Prostate gland (tissue), 2 donors: ENCODE measurements at regions not wholly inside any gene's neighbourhood (a gene's known extent, or its start where the extent isn't known, plus 50 kb on each side); places are given as distances from the start of the nearest gene placed in this dataset.

ENCODE experiments used
- DNase-seq: peaks from one replicate; pipeline ENCODE4 v3.0.0-alpha.2; 2019; ENCODE audit warnings: low spot score
- H3K27ac ChIP-seq, 2 donors: fragments of 200-600 bp; sonication (generic); 2 replicates each; pipeline ENCODE4 v1.5.1; 2017 to 2019
- H3K27me3 ChIP-seq: fragments of 200-600 bp; sonication (generic); replicated peaks from 2 replicates; pipeline ENCODE4 v1.5.1; 2019; ENCODE audit not compliant: insufficient read depth
- H3K36me3 ChIP-seq, 2 donors: fragments of 200-600 bp; sonication (generic); 1 replicate in 1 of 2; 2 replicates in 1 of 2; pipeline versions ENCODE4 v1.5.1 to v1.8.1; 2017 to 2019
- H3K4me1 ChIP-seq: fragments of 200-600 bp; sonication (generic); replicated peaks from 2 replicates; pipeline ENCODE4 v1.5.1; 2019
- H3K4me3 ChIP-seq, 2 donors: fragments of 200-600 bp; sonication (generic); 2 replicates each; pipeline ENCODE4 v1.5.1; 2017 to 2019
- H3K9me3 ChIP-seq: fragments of 200-600 bp; sonication (generic); 2 replicates; pipeline ENCODE4 v1.5.1; 2017
- POLR2A ChIP-seq: fragments of 450-650 bp; IDR thresholded peaks from one replicate; pipeline ENCODE4 v1.6.1; 2016; ENCODE audit warnings: antibody characterized with exemption, mild to moderate bottlenecking
- POLR2AphosphoS5 ChIP-seq: sonication (generic); formaldehyde crosslinking; IDR thresholded peaks from one replicate; pipeline ENCODE4 v1.6.1; 2017; ENCODE audit warnings: antibody characterized with exemption
- WGBS: methylation state at CpG from one replicate; pipeline ENCODE4 v1.1.5; 2018; 5-methylcytosine and 5-hydroxymethylcytosine counted together
- intact Hi-C: fragments of 100-400 bp; cut with DNase I; formaldehyde crosslinking; loops from one replicate; pipeline ENCODE4 v1.14.2; 2022
- TF ChIP-seq, protein P1 (sequence below), 4 experiments: fragments of 200-600 bp in 2 of 4; fragments of 450-650 bp in 2 of 4; sonication (generic) in 2 of 4; IDR thresholded peaks; 1 replicate in 3 of 4; 2 replicates in 1 of 4; pipeline ENCODE4 v1.5.1; 2016 to 2019; ENCODE audit warnings: antibody characterized with exemption in 4 of 4, mild to moderate bottlenecking in 2 of 4, moderate library complexity in 2 of 4

DNA sequence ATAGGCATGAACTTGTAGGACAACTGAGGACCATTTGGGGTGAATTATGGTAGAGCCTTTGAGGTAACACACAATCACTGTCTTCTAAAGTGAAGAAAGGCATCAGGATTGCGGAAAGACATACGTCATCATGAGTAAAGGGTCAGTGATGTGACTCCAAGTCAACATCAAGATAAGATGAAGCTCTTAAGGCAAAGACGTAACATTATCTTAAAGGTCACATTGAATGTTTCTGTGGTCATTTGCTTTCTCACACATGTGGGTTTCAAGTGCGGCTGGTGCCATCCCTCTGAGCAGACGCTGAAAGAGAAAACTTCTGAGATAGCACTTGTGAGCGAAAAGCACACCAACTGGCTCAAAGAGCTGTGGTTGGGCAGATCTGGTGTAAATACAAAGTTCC lies 63.3 kb upstream of the GRAMD2B start:
- H3K27me3 ChIP-seq = no peaks in the 10 kb centered on the region
- H3K36me3 ChIP-seq = no peaks in the 10 kb centered on the region
- TF ChIP-seq POLR2AphosphoS5 (no peak), POLR2A (no peak)
- TF ChIP-seq, protein P1, sequence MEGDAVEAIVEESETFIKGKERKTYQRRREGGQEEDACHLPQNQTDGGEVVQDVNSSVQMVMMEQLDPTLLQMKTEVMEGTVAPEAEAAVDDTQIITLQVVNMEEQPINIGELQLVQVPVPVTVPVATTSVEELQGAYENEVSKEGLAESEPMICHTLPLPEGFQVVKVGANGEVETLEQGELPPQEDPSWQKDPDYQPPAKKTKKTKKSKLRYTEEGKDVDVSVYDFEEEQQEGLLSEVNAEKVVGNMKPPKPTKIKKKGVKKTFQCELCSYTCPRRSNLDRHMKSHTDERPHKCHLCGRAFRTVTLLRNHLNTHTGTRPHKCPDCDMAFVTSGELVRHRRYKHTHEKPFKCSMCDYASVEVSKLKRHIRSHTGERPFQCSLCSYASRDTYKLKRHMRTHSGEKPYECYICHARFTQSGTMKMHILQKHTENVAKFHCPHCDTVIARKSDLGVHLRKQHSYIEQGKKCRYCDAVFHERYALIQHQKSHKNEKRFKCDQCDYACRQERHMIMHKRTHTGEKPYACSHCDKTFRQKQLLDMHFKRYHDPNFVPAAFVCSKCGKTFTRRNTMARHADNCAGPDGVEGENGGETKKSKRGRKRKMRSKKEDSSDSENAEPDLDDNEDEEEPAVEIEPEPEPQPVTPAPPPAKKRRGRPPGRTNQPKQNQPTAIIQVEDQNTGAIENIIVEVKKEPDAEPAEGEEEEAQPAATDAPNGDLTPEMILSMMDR (IDR thresholded peaks at IDR 0.05) = no peak
- no peaks in the 10 kb centered on the region for H3K9me3 ChIP-seq
- 91% methylated on average over 6 of the region's 6 CpGs for WGBS
- H3K27ac ChIP-seq = no peak overlapping the region
- H3K4me3 ChIP-seq = no peak overlapping the region
- intact Hi-C loops = no loop called here
- DNase-seq = no peak
- H3K4me1 ChIP-seq = no peaks in the 10 kb centered on the region

DNA sequence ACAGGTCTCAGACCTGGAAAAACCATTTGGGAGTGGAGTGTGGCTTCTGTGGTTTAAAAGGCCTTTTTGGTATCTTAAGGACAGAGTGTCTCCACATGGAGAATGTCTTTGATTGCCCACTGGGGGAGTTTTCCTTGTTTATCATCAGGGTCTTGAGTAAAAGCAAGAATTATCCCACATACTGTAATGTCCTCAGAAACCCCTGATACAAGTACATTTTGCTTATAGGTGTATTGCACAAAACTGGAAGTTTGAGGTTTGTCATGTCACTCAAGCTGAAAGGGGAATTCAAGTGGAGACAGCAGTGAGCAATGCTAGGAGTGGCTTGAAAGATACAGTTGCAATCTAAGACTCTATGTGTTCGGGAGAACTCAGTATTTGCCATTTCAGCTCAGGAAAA lies 62.7 kb upstream of the GRAMD2B start:
- intact Hi-C loops = no loop called here
- WGBS = 91% methylated on average over 1 of the region's 1 CpG
- TF ChIP-seq POLR2A = no peak
- no peak for TF ChIP-seq POLR2AphosphoS5
- TF ChIP-seq, protein P1 (IDR thresholded peaks at IDR 0.05) = no peak
- H3K4me1 ChIP-seq = no peaks in the 10 kb centered on the region
- H3K4me3 ChIP-seq = no peak overlapping the region
- DNase-seq = no peak
- H3K27me3 ChIP-seq = no peaks in the 10 kb centered on the region
- H3K9me3 ChIP-seq = no peaks in the 10 kb centered on the region
- H3K36me3 ChIP-seq = no peaks in the 10 kb centered on the region
- H3K27ac ChIP-seq = peak overlapping the region in 1 of 2 donors; percentile 10

DNA sequence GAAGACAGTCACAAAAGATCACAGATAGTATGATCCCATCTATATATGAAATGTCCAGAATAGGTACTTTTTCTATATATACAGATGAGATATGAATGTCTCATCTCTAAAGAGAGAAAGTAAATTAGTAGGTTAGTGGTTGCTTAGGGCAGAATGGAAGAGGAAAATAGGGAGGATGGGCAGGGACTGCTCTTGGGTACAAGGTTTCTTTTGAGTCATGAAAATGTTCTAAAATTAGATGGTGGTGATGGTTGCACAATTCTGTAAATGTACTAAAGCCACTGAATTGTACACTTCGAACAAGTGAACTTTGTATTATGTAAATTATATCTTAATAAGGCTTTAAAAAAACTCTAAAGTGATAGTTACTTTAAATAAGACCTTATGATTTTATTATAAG lies 59.6 kb upstream of the GRAMD2B start:
- WGBS = 44% methylated on average over 1 of the region's 1 CpG
- Histone ChIP-seq H3K36me3 (no peaks in the 10 kb centered on the region), H3K4me3 (no peak overlapping the region), H3K27me3 (no peaks in the 10 kb centered on the region), H3K27ac (no peak overlapping the region), H3K4me1 (no peaks in the 10 kb centered on the region), H3K9me3 (no peaks in the 10 kb centered on the region)
- intact Hi-C loops = no loop called here
- TF ChIP-seq POLR2AphosphoS5 = no peak
- TF ChIP-seq, protein P1 (IDR thresholded peaks at IDR 0.05) = no peak
- TF ChIP-seq POLR2A = no peak
- no peak for DNase-seq

DNA sequence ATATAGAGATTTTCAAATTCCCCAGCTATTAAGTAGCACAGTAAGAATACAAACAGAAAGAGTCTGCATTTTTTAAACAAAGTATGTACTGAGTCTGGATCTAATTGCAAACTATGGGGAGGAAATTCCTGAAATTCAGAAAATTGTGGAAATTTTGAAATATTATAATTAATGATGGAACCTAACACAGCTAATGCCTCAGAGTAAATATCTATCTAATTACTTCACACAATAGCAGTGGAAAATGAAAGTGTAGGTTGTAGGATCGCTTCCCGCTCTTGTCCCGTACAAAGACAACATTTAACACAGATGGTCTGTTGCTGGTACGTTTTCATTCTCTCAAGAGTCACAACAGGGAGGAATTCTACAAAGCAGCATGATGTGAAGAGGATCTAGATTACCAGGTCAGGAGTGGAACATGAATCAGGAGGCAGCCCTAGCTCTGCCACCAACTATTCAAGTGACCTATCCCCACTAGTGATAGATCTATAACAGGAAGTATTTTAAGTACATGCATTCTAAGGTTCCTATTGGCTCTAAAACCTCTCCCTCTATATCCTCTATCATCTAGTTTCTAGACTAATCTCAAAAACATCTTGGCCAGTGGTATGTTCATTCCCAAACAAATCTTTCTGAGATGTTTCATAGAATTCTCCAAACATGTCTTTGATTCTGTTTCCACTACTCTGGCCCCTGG lies 58.9 kb upstream of the GRAMD2B start:
- Histone ChIP-seq H3K36me3 (no peaks in the 10 kb centered on the region), H3K4me3 (no peak overlapping the region), H3K4me1 (no peaks in the 10 kb centered on the region), H3K27ac (peak overlapping the region in 1 of 2 donors; percentile 75), H3K27me3 (no peaks in the 10 kb centered on the region), H3K9me3 (no peaks in the 10 kb centered on the region)
- intact Hi-C loops = no loop called here
- TF ChIP-seq POLR2AphosphoS5 = no peak
- TF ChIP-seq POLR2A = no peak
- TF ChIP-seq, protein P1 (IDR thresholded peaks at IDR 0.05) = no peak
- no peak for DNase-seq
- WGBS = 94% methylated on average over 4 of the region's 4 CpGs
